Activated T-cell treated with anti-CD3 and anti-CD28 coated beads, Interleukin-2, amount 50 U/mL, for 48 hours (primary cell): ENCODE measurements at regions not wholly inside any gene's neighbourhood (a gene's known extent, or its start where the extent isn't known, plus 50 kb on each side); places are given as distances from the start of the nearest gene placed in this dataset.
"Not testable (repeated sequence)": the region's sequence is repeated elsewhere in the genome, so short reads cannot be mapped to it uniquely, and the experiment has no call there.

Source experiments
- DNase-seq, 2 experiments: peaks; one replicate each; pipeline ENCODE4 v3.0.0-alpha.2; 2020

DNA sequence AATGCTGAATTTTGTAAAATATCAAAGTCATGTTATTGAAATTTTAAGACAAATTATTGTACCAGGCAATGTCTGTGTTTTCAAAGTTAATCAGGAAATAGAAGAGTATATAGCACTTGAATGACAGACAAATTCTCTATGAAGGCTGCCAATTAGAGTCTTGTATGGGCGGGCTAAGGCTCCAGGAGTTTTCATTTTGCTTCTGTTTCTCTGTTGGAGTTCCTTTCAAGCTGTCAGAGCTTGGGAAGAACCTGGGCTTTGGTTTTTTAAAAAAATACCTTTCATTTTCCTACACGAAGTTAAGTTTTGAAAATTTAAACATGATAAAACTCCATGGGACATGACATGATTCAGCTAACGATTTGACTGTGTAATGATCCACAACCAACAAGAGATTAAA lies 339.0 kb upstream of the KCNH7 start:
- no peak for DNase-seq

DNA sequence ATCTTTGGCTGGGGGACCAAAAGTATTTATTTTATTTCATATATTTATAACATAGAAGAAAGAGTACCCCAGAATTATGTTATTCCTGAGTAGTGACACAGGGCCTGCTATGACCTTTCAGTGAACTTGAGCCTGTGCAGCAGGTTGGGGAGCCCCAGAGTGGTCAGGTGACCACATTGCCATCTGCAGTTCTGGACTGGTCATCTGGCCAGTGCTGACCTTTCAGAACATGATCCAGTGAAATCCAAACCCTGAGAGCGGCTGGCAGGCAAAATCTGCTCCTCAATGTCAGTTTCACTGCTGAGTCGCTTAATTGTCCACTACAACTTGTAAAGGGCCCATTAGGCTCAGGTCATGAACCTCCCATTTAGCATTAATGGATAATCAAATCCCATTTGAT lies 336.7 kb upstream of the KCNH7 start:
- no peak for DNase-seq

DNA sequence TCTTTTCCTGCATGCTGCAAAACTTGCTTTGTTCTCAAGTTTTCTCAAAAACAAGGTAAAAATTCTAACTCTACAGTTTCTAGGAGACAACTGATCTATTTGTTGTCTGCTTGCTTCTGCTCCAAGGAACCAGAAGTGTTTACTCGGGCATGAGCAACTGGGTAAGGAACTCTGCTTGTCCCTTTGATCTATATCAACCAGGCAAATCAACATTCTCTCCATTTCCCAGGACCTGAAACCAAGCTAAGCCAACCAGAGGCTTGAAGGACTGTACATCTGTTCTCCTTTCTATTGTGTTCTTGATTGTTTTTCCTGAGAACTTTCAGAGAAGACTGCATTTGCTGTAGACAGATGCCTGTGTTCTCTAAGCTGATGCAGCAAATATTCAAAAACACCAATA lies 335.0 kb upstream of the KCNH7 start:
- no peak for DNase-seq

DNA sequence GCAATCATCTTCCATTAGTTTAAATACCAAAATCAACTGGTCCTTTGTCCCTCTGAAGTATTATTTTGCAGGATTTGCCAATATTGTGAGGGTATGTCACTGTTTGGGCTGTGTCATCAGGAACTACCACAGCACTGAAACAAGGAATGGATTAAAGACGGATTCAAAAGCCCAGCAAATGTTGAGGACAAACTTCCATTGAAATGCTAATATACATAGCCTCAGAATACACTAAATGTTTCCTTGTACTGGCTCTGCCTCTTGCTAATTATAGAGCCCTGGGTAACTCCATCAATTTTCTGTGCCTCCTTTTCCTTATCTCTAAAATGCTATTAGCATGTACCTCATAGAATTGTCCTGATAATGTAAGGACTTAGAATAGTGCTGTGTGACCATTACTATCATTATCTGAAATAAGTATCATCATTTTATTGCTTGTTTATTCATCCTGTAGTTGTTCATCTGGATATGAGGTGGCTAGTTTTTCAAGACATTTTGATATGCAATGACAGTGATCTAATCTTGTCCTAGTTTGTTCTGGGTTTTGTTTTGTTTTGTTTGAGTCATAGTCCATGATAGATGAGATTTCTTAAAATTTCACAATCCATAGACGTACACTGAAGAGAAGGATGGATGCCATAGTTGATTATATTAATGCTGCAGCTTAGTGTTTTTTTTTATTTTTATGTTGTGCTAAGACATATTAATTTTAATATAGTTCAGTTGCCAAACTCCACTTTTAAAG lies 333.4 kb upstream of the KCNH7 start:
- no peak for DNase-seq

DNA sequence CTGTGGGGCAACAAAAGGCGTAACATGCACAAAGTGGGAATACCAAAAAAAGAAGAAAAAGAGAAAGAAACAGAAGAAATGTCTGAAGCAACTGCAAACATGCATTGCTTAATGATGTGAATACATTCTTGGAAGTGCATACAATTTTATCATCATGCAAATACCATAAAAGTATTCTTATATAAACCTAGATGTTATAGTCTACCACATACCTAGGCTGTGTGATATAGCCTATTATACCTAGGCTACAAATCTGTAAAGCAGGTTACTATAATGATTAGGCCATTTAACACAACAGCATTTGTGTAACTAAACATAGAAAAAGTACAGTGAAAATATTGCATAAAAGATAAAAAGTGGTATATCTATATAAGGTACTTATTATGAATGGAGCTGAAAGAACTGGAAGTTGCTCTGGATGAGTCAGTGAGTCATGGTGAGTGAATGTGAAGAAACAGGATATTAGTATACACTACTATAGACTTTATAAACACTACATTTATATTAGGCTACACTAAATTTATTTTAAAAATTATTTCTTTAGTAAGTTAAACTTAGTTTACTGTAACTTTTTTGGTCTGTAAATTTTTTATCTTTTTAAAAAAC lies 319.4 kb upstream of the KCNH7 start:
- DNase-seq, result no peak

DNA sequence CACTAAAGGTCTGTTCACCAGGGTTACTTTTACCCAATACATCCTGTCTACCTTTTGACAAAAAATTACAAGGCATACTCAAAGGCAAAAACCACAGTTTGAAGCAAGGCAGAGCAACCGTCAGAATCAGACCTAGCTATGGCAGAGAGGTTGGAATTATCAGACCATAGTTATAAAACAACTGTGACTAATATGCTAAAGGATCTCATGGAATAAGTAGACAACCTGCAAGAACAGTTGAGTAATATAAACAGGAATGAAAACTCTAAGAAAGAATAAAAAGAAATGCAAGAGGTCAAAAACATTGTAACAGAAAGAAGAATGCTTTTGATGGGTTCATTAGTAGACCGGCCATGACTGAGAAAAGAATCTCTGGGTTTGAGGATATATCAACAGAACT lies 318.8 kb upstream of the KCNH7 start:
- DNase-seq, result no peak

DNA sequence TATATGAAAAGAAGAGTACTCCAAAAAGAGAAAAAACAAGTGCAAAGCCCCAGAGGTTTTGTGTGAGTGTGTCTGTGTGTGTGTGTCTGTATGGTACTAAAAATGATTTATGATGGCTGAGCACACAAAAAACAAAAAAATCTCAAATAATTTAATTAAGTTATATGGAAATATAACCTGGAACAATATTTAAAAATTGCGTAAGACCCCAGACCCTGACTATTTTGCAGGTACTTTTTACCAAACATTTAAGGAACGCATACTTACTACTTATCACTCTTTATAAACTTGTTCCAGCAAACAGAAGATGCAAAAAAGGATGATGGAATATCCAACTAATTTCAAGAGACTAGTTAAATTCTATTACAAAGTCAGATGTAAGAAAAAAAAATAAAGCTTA lies 317.4 kb upstream of the KCNH7 start:
- DNase-seq, result no peak

DNA sequence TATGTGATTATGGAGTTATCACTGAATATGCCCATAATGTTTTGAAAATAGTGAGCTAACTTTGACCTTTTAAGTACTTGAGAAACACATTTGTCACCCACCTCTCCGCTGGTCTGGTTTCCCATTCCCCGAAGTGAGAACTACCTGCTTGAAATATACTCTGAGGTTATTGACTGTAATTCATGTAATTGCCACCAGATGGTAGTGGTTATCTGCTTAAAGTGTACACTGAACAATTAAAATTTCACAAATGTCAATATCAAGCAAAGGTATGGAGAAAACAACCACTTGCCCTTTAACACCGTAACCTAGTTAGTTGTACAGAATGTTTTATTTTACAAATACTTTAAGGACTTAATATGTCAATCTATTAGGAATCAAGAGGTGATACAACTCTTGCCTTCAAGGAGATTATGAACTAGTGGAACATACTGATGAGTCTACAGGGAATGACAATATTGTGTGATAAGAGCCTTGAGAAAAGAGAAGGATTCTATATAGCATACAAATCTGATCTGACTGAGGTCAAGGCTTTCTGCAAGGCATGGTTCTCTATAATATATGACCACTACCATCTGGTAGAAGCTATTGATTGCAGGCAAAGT lies 316.8 kb upstream of the KCNH7 start:
- DNase-seq, result no peak

DNA sequence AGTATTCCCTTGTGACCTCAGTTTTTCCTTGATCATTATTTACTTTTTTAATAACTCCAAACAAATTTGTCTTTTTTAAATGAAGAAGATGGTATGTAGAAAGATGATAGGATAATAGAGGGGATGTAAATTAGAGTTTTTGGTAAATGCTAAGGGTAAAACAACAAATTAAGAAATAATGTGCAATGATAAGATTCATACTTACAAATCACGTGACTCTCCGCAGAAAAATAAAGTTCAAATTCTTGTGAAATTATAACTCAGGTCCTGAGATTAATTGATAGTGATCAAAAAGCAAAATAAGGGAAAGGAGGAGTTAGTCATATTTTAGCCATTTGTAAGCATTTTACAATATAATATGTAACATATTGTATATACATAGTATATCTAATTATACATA lies 304.1 kb upstream of the KCNH7 start:
- no peak for DNase-seq

DNA sequence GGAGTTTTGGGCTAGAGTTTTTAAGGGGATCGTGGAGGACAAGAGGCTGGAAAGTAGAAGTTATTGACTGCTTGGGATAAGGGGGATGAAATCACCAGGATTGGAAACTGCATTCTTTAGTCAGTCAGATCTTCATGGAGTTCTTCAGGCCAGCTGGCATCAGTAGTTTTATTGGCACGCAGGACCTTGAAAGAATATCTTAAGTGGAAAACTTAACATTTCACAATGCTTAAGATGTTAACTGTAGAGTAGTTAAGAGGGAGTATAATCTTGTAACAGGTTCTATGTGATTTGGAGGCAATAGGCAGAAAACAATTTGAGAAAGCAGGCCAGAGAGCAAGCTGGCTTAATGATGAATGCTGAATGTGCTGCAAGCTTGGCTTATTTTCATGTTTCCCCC lies 300.4 kb upstream of the KCNH7 start:
- DNase-seq, result no peak

DNA sequence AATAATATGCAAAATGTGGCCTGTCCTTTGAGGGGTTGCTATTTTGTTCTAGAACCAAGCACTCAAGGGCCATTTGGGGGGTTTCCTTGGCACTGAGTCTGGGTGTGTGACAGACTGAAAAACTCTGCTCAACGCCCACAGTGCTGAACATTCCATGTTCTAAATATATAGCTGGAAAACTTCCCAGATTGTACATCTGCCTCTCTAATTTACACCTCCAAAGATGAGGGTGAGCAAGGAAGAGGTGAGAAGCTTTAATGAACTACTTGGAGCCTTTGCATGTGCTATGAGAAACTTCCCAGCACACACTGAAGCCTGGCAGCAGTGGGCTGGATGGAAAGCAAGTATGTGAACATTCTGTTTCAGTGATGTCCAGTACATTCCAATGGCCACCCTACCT lies 296.7 kb upstream of the KCNH7 start:
- DNase-seq, result no peak

DNA sequence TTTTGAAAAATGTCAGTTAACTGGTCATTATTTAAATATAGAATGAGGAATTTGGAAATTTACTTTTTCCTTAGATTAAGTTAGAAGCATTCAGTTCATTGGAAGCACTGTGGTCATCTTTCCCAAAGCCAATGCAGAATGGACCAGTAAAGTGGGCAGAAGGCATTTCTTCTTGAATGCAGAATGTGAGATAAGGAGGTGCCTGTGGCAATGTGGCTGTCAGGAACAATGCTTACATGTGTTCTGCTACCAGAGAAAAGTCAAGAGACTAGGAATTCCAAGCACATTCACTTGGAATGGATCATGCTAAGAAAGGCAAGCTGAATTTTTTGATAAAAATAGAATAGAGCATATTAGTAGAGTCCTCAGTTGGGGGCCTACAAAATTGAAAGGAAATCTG lies 295.0 kb upstream of the KCNH7 start:
- DNase-seq, result no peak

DNA sequence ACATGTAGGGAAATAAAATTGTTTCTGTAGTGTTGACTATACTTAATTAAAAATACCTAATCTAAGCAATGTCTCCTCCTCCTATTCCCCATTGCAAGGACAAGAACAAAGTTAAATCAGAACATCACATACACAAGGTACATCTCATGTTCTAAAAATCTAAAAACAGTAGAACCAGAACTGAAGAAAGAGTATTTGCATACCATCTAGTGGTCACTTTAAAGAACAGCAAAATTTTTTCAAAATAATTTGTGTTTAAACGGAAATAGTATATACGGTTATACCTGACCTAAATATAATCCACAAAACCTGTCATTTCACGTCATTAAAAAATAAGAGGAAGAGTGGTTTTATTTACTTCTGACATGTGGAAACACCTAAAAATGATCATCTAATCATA lies 294.3 kb upstream of the KCNH7 start:
- no peak for DNase-seq

DNA sequence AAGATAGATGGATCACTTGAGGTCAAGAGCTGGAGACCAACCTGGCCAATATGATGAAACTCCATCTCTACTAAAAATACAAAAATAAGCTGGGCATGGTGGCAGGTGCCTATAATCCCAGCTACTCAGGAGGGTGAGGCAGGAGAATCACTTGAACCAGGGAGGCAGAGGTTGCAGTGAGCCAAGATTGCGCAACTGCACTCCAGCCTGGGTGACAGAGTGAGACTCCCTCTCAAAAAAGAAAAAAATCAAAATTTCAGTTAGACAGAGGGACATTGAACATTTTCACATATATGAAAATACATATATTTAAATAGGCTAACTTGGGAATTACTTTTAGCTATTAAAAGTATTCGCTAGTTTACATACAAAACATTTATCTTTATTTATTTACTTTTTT lies 293.6 kb upstream of the KCNH7 start:
- DNase-seq, result not testable (repeated sequence)

DNA sequence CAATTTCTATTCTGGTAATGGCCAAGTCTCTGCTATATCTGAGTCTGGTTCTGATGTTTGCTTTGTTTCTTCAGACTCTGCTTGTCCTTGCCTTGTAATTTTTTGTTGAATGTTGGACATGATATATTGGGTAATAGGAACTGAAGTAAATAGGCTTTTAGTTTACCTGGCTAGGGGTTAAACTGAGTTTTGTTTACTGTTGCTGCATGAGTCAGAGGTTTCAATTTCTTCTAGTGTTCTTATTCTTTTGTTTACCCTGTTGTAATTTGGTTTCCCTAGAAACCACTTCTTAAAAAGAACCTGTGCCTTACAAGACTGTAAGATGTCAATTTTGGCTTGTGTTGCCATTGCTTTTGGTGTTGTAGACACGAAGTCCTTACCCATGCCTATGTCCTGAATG lies 285.0 kb upstream of the KCNH7 start:
- no peak for DNase-seq

DNA sequence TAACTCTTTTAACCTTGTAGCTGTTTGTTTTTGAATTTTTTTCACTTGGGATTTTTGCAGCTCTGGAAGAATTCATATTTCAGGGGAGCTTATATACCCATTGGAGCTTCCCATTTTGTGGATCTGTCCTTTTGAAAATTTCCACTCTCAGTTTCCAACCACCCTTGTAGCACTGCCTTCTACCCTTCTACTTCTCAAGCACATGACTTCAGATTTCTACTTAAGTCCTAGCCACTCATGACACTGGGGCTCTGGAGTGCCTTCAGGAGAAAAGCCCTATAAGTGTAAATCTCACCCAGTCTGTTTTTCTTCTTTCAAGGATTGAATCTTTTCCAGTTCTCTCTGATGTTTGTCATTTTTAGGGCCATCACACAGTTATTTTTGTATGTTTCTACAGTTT lies 283.7 kb upstream of the KCNH7 start:
- DNase-seq, result no peak

DNA sequence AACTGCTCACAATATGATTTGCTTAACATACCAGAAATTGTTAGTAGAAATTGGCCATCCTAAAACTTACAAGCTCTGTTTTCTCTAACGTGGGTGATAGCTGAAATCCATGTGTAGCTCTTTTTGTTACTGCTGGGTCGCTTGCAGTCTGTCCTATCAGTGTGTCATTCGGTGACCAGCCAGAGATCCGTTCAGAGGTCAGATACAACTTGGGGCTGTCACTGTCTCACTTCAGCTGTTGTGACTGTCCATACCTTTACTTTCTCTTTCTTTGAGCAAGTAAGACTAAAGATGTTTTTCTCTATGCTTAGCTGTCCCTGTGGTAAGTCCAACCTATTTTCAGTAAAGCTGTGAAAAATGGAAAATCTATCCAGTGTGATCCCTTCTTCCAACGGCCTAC lies 282.9 kb upstream of the KCNH7 start:
- no peak for DNase-seq

DNA sequence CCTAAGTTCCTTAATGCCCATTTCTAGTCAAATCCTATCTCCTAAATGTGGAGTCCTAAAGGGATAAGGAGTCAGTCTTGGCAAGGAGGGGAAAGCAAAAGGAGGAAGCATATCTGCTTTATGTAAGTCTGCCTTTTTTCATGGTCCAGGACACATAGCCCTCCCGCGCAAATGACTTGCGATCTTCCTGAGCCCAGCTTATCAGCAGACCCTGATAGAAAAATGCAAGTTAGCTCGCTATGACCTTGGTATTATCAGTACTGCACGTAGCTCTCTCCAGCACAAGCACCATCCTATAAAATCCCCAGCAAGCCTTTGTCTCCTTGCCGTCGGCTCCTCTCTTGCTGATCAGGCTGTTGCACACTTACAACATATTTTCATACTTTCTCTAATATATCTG lies 281.4 kb upstream of the KCNH7 start:
- no peak for DNase-seq

DNA sequence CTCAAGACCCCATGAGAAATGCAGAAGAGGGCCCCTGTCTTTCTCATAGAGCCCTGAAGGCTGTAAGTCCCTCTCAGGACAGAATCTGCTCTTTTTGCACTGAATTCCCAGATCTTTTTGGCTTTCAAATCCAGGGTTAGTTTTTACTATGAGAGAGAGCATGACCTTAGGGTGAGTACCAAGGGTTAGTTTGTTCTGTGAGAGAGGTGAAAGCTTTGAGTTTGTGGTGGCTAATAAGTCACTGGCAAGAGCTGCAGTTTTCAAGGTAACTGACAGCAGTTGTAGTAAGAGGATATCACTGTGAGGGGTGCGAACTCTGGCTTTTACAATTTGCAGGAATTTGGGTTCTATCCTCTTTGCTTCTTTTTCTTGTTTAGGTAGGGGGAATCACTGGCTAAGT lies 248.4 kb upstream of the KCNH7 start:
- DNase-seq, result no peak

DNA sequence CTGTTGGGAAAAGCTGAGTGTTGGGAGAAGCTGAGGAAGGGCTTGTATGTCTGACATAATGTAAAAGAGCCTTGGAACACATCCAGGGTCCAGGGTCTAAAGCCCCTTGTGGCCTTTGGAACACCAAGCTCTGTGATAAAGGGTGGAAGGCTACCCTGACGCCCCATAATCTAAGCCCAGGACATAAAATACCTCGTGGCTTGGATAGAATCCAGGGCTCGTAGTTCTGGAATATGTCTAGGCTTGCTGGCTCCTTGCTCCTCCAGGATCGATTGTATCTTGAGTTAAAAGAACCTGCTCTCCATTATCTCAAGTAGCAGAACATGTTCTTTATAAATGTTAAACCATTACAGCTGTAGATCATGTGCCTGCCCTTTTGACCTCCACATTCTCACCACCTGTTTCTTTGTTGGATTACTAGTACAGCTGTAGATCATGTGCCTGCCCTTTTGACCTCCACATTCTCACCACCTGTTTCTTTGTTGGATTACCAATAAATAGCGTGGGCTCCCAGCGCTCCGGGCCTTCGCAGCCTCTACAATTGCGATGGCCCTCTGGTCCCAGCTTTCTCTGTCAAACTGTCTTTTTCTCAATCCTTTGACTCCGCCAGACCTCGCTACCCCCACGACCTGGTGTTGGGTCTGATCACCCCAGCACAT lies 246.9 kb upstream of the KCNH7 start:
- not testable (repeated sequence) for DNase-seq

DNA sequence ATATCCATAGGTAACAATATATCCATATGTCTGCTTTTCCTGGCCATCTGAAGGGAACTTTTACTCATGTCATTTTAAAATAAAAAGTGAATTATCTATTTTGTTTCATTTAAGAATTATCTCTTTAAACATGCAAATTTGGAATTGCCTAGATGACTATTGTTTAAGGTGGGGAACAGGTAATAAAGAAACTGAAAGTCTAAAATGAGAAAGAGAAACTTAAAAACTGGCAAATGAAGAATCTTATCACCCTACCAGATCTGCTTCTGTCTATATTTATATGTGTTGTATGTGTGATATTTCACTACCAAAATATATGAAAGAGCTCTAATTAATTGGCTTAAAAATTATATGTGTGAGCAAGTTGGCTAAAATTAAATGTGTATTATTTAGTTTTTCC lies 243.2 kb upstream of the KCNH7 start:
- DNase-seq, result no peak

DNA sequence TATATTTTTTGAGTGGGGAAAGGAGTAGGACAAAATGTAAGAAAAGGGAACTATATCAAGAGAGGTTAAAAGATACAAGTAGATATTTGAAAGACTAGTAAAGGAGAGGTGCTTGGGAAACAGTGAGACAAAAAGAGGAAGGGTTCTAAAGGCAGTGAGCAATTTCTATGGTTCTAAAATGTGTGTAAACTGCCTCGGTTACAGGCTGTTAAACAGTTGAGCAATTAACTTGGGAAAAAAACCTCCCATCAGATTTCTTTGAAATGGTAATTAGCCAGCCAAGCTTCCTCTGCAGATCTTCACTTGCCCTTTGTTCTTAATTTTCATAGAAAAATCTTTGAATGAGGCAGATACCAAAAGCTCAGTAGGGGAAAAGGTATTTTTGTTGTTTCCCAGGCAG lies 238.7 kb upstream of the KCNH7 start:
- DNase-seq, result no peak

DNA sequence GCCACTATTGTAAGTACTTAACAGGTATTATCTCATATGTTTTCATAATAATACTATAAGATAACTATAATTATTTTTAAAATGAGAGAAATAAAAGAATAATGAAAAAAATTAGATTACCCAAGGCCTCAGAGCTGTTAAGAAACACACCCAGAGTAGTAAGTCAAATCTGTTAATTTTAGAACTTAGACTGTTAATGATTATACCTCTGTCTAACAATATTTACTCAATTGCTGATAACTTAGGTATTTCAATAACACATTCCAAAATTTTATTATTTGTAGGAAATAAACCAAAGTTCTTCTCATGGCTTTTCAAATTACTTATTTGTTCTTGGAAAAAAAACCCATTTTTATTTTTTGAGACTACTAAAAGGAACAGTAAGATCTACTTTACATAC lies 227.5 kb upstream of the KCNH7 start:
- DNase-seq, result no peak

DNA sequence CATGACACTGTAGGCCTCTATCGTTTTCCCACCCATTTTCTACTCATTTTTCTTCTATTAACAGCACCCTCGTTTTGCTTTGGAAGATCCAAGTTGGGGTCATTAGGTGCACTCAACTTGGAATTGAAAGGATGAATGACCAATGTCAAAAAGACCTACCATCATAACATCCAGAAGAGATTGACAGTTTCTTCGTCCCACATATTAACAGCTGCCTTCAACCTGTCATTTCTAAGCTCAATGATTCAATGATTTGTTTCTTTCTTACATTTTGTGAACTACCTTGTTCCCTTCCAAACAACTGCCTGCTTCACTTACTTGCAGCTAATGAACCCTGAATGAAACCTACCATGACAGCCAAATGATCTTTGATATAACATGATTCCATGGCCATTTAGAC lies 224.0 kb upstream of the KCNH7 start:
- no peak for DNase-seq
